Large intestine (tissue), 3 donors: ENCODE measurements at regions not wholly inside any gene's neighbourhood (a gene's known extent, or its start where the extent isn't known, plus 50 kb on each side); places are given as distances from the start of the nearest gene placed in this dataset.

ENCODE experiments used
- DNase-seq, 2 donors: peaks; one replicate each; pipeline versions ENCODE4 v3.0.0 to v3.0.0-alpha.2; 2013
- H3K27ac ChIP-seq: one replicate; pipeline ENCODE4 v1.5.1; 2013; ENCODE audit warnings: low read length
- H3K27me3 ChIP-seq: 2 replicates; pipeline ENCODE4 v1.6.1; 2013; ENCODE audit warnings: low read length; ENCODE audit not compliant: control insufficient read depth, insufficient read depth
- H3K36me3 ChIP-seq: 2 replicates; pipeline ENCODE4 v1.6.1; 2013; ENCODE audit warnings: low read length; ENCODE audit not compliant: control insufficient read depth, insufficient read depth
- H3K4me1 ChIP-seq: one replicate; pipeline ENCODE4 v1.6.1; 2013; ENCODE audit warnings: low read length; ENCODE audit not compliant: control insufficient read depth, insufficient read depth
- H3K4me3 ChIP-seq: one replicate; pipeline ENCODE4 v1.5.1; 2013; ENCODE audit warnings: low read length
- H3K9me3 ChIP-seq: one replicate; pipeline ENCODE4 v1.6.1; 2013; ENCODE audit warnings: mild to moderate bottlenecking, low read depth, low read length, moderate library complexity; ENCODE audit not compliant: control insufficient read depth
- WGBS: methylation state at CpG from one replicate; pipeline ENCODE4 v1.1.5; 2013; ENCODE audit warnings: low lambda C conversion rate; ENCODE audit not compliant: insufficient coverage; 5-methylcytosine and 5-hydroxymethylcytosine counted together

GRCh38 chr2:71800851-71801250, 346.8 kb downstream of the CYP26B1 start:
- Histone ChIP-seq H3K9me3 (no peaks in the 10 kb centered on the region), H3K4me3 (no peak overlapping the region), H3K4me1 (peaks cover 4% of the 10 kb centered on the region), H3K27me3 (no peaks in the 10 kb centered on the region), H3K27ac (no peak overlapping the region), H3K36me3 (no peaks in the 10 kb centered on the region)
- no peak for DNase-seq
- 63% methylated on average over 1 of the region's 1 CpG for WGBS

- DNase-seq, result no peak
- Histone ChIP-seq H3K4me1 (peaks cover 2% of the 10 kb centered on the region), H3K27me3 (no peaks in the 10 kb centered on the region), H3K27ac (no peak overlapping the region), H3K36me3 (no peaks in the 10 kb centered on the region), H3K9me3 (no peaks in the 10 kb centered on the region), H3K4me3 (no peak overlapping the region)
- 83% methylated on average over 2 of the region's 13 CpGs for WGBS
These were observed 346.9 kb downstream of the DYSF start for GRCh38 chr2:71800106-71800809.

GRCh38 chr2:71799013-71799575, 345.7 kb downstream of the DYSF start:
- no CpG with 5 or more reads among the region's 3 CpGs for WGBS
- DNase-seq, result no peak

GRCh38 chr2:71798266-71799012, 345.1 kb downstream of the DYSF start:
- no CpG with 5 or more reads among the region's 8 CpGs for WGBS
- Histone ChIP-seq H3K27me3 (no peaks in the 10 kb centered on the region), H3K4me1 (no peaks in the 10 kb centered on the region), H3K9me3 (no peaks in the 10 kb centered on the region), H3K27ac (no peak overlapping the region), H3K4me3 (no peak overlapping the region), H3K36me3 (no peaks in the 10 kb centered on the region)
- DNase-seq, result peak; percentile 23 to 34

More at GRCh38 chr2:71799013-71799575, 345.7 kb downstream of the DYSF start:
- H3K4me3 ChIP-seq, result no peak overlapping the region
- H3K27me3 ChIP-seq, result no peaks in the 10 kb centered on the region
- H3K4me1 ChIP-seq, result no peaks in the 10 kb centered on the region
- H3K27ac ChIP-seq, result no peak overlapping the region
- H3K9me3 ChIP-seq, result no peaks in the 10 kb centered on the region
- H3K36me3 ChIP-seq, result no peaks in the 10 kb centered on the region

GRCh38 chr2:71797035-71797810, 343.9 kb downstream of the DYSF start:
- Histone ChIP-seq H3K4me3 (no peak overlapping the region), H3K4me1 (no peaks in the 10 kb centered on the region), H3K27ac (no peak overlapping the region), H3K36me3 (no peaks in the 10 kb centered on the region), H3K27me3 (no peaks in the 10 kb centered on the region), H3K9me3 (no peaks in the 10 kb centered on the region)
- DNase-seq, result no peak
- no CpG with 5 or more reads among the region's 7 CpGs for WGBS

GRCh38 chr2:71796174-71796593, 342.8 kb downstream of the DYSF start:
- Histone ChIP-seq H3K27ac (no peak overlapping the region), H3K4me1 (no peaks in the 10 kb centered on the region), H3K9me3 (no peaks in the 10 kb centered on the region), H3K27me3 (no peaks in the 10 kb centered on the region), H3K36me3 (no peaks in the 10 kb centered on the region), H3K4me3 (no peak overlapping the region)
- no peak for DNase-seq
- WGBS, result no CpG with 5 or more reads among the region's 9 CpGs

GRCh38 chr2:71795486-71795885, 342.1 kb downstream of the DYSF start:
- H3K4me1 ChIP-seq, result no peaks in the 10 kb centered on the region
- H3K36me3 ChIP-seq, result no peaks in the 10 kb centered on the region
- no peak overlapping the region for H3K27ac ChIP-seq
- H3K4me3 ChIP-seq, result no peak overlapping the region
- H3K27me3 ChIP-seq, result no peaks in the 10 kb centered on the region
- no CpG with 5 or more reads among the region's 1 CpG for WGBS
- no peaks in the 10 kb centered on the region for H3K9me3 ChIP-seq
- no peak for DNase-seq

- H3K27ac ChIP-seq, result no peak overlapping the region
- H3K4me3 ChIP-seq, result no peak overlapping the region
- no peaks in the 10 kb centered on the region for H3K9me3 ChIP-seq
- WGBS, result no CpG with 5 or more reads among the region's 5 CpGs
- H3K27me3 ChIP-seq, result no peaks in the 10 kb centered on the region
- H3K36me3 ChIP-seq, result no peaks in the 10 kb centered on the region
- no peak for DNase-seq
- no peaks in the 10 kb centered on the region for H3K4me1 ChIP-seq
These were observed 341.2 kb downstream of the DYSF start for GRCh38 chr2:71794611-71795010.

GRCh38 chr2:71793926-71794325, 340.6 kb downstream of the DYSF start:
- no CpG with 5 or more reads among the region's 2 CpGs for WGBS
- no peaks in the 10 kb centered on the region for H3K9me3 ChIP-seq
- H3K27ac ChIP-seq, result no peak overlapping the region
- no peak for DNase-seq
- H3K36me3 ChIP-seq, result no peaks in the 10 kb centered on the region
- H3K4me1 ChIP-seq, result no peaks in the 10 kb centered on the region
- H3K4me3 ChIP-seq, result no peak overlapping the region
- no peaks in the 10 kb centered on the region for H3K27me3 ChIP-seq
